Posterior cingulate gyrus (tissue), 11 donors: ENCODE measurements at regions not wholly inside any gene's neighbourhood (a gene's known extent, or its start where the extent isn't known, plus 50 kb on each side); places are given as distances from the start of the nearest gene placed in this dataset.
"Not testable (repeated sequence)": the region's sequence is repeated elsewhere in the genome, so short reads cannot be mapped to it uniquely, and the experiment has no call there.

Experiments used
- DNase-seq, 10 donors: peaks; one replicate each; pipeline versions ENCODE4 v3.0.0 to v3.0.0-alpha.2; 2020 to 2021; ENCODE audit warnings: mixed read lengths in 3 of 10
- intact Hi-C: fragments of 100-400 bp; cut with DNase I; formaldehyde crosslinking; loops from one replicate; pipeline ENCODE4 v1.15.1; 2023

DNA sequence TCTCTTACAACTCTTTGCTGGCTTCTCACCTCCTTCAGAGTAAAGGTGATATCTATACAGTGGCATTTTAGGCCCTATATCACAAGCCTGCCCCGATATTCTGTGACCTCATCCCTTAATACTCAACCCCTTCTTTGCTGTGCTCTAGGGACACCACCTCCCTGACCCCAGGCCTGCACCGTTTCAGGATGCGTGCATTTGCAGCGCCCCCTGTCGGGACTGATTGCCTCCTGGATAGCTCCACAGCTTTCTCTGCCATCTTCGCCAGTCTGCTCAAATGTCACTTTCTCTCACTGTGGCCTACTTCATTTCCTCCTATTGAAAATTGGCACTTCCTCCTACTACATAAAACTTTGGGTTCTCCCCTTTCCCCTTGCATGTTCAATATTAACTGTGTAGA, 289.6 kb downstream of the SOCS6 start:
- DNase-seq, result no peak
- intact Hi-C loops, result no loop called here

DNA sequence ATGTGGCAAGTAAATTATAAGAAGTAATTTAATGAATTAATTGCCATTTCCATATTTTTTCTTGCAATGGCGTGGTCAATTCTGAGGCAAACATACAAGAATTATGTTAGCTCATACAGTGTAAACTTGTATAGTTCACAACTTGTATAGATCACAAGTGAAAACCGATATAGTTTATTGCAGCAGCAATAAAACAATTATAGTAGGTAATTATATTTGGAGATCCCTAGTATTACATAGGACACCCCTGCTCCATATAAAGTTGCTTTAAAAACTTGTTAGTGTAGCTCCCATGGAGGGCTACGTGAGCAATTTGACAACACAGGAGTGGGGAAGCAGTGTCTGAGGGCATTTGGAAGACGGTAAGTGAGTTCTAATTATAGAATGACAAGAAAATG, 288.2 kb downstream of the SOCS6 start:
- no peak for DNase-seq
- intact Hi-C loops, result no loop called here

DNA sequence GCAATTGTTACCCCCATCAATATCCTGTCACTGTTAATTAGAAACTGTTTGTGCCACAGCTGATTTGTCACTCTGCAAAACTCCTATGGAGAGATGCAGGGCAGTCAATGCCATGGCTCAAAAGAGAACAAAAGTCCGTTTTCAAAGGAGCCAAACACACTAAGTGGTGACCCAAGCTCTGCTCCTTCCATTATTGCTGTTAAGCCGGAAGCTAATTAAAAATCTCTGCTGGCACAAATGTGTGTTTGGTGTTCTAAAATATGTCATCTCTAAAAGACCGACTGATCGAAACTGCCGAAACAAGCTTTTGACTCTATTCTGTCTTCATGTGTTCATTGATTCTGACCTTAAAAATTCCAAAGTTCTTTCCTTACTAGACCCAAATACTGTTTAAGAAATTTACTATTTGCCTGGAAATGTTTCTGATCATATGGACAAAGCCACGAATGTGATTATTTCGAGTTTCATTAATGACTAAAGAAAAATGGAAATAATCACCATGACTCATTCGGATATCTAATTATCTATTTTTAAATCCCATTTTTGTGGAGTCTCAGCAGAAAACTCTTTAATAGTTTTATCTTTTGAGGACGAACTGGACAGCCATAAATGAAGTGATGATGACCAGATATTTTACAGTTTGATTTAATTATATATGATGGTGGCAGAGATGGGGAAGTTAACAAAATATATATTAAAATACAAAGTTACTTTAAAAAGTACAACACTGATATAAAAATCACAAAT, 287.6 kb downstream of the SOCS6 start:
- intact Hi-C loops, result no loop called here
- DNase-seq, result no peak

DNA sequence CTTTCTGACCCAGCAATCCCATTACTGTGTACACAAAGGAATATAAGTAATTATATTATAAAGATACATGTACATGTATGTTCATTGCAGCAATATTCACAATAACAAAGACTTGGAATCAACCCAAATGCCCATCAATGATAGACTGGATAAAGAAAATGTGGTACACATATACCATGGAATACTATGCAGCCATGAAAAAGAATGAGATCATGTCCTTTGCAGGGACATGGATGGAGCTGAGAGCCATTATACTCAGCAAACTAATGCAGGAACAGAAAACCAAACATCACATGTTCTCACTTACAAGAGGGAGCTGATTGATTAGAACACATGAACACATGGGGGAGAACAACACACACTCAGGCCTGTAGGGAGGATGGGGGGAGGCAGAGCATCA, 286.1 kb downstream of the SOCS6 start:
- intact Hi-C loops, result not testable (repeated sequence)

DNA sequence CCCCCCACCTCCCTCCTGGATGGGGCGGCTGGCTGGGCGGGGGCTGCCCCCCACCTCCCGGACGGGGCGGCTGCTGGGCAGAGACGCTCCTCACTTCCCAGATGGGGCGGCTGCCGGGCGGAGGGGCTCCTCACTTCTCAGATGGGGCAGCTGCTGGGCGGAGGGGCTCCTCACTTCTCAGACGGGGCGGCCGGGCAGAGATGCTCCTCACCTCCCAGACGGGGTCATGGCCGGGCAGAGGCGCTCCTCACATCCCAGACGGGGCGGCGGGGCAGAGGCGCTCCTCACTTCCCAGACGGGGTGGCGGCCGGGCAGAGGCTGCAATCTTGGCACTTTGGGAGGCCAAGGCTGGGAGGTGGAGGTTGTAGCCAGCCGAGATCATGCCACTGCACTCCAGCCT, 280.8 kb downstream of the SOCS6 start:
- intact Hi-C loops, result not testable (repeated sequence)
- peak in 2 of 10 donors; percentile 58 to 75 for DNase-seq

More for the DNA sequence above, 286.1 kb downstream of the SOCS6 start:
- DNase-seq, result not testable (repeated sequence)

DNA sequence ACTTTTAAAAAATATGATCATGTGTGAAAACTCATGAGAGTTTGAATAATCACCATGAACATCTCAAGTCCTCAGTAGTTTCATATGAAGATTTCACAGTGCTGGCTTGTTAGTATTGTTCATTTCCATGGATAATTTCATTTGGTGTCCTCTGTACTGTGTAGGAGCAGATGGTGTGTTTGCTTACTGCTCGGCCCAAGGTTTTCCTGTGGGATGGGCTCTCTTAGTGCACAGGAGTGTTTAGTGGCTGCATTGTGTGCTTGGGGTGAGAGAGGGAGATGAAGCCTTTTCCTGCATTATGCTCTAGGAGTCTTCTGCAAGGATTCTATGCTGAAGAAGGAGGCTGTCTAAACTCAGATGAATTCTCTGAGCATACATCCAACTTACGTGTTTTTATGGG, 270.6 kb downstream of the SOCS6 start:
- DNase-seq, result no peak
- intact Hi-C loops, result no loop called here

DNA sequence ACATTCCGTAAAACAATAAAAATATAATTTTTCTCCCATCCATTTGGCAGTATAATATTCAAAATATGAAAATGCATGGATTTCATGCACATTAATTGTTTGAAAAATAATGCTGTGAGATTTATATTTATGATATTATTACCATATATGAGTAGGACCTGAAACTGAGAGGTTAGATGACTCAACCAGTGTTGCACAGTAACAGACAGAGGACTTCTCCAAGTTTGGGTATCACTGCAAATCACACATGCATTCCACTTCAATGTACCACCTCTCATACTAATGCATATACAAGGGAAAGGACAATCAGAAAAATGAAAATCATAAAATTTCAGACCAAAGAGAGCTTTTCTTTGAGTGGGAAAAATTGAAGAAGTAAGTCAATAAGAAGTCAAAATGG, 269.5 kb downstream of the SOCS6 start:
- intact Hi-C loops, result no loop called here
- no peak for DNase-seq

DNA sequence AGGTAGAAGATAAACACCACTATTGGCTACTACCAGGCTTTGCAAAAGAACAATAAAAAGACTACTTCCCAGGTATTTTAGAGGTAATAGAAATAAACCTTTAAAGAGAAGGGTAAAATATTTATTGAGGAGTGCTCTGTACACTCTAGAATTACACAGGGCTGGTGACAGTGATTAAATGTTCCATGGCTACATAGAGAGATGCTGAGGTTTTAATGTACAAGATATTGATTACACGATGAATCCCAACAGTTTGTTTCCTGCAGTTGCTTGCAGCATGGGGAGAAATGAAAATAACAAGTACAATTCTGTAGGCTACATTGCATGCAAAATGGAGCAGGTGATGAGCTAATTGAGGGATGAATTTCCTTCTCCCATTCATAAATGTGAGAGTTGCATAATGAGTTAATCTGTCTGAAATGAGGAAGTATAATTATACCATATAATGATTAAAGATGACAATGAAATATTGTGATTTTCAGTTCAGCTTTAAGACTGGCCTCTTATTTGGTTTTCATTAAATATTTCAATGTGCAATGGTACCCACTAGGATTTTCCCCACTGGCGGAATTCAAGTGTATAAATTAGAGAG, 266.1 kb downstream of the SOCS6 start:
- intact Hi-C loops, result no loop called here

DNA sequence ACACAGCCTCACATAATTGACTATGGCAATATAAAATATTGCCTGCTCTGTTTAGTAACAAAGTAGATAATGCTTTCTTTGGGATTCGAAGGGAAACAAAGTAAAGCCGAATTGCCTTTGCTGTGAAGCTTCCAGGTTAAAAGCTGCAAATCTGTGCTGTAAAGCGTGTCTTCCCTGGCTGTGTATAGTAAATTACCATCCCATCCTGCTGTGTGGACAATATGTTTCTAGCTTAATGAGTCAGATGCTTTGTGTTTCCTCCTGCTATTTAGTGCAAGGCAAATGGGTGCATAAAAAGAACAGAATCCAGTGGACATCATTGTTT, 265.1 kb downstream of the SOCS6 start:
- intact Hi-C loops, result no loop called here
- DNase-seq, result no peak

More for the DNA sequence above, 266.1 kb downstream of the SOCS6 start:
- DNase-seq, result no peak

DNA sequence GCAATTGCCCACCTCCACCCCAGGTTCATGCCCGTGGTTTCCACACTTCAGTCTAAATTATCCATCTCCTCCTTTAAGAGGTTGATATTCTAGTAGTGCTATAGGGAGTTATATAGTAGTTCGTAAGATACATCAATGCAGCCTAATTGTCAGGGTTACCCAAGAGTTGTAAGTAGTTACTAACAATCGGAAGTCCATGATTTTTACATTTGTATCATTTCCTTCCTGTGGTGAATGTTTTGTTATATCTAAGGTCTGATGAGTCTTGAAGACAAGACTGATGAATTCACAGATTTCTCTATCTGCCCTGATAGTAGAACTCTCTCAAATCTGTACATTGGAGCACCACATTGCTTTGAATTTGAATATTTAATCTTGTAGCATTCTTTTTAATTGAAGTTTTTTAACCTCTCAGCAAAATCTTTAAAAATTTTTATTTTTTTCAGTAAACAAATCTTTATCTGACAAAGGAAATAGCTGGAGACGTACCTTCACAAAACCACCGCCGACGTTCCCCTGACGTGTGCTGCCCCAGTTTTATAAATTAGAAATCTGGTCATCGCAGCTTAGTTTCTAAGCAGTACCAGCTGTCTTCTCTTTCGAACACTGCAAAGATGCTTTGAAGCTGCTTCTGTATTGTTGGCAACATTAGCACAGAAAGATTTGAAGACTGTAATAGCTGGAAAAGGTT, 264.5 kb downstream of the SOCS6 start:
- intact Hi-C loops, result no loop called here
- no peak for DNase-seq

DNA sequence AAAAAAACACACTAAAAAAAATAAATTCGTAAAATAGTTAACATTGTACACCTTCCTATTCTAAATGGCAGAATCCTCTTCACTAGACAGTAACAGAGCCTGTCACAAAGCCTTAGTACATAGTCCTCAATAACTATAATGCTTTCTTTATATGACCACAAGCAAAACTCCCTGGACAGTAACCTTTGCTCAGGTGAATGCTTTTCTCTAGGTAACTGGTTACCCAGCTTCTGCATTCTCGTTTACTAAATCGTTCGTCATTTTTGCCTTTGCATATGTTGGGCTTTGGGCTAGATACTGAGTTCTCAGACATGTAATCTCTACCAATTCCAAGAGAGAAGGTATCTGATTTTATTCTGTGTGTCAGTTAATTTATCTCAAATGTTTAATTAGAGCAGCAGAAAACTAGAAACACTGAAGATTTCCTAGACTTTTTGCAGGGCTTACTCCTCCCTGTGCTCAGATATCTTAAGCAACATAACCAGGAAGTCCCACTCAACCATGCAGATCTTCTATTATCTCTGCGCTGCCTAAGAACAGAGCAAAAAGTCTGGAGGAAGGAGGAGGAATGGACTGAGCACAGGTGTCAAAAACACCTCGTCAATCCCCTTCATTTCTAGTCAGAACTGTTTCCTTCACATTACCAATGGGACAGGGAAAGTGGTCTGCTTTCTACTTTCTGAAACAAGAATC, 247.7 kb downstream of the SOCS6 start:
- no peak for DNase-seq
- intact Hi-C loops, result no loop called here

DNA sequence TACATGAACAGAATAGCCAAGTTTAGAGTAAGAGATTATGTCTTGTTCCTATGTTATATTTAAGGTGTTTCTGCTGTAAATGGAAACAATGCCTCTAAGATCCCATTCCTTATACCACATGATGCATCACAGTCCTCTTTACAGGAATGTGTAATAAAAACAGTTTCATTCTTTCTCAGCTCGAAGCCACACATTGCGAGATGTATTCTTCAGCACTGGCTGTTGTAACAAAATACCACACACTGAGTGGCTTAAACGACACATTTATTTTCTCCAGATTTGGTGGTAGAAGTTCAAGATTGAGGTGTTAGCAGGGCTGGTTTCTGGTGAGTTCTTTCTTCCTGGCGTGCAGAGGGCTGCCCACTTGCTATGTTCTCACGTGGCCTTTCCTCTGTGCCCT, 246.2 kb downstream of the SOCS6 start:
- intact Hi-C loops, result no loop called here

DNA sequence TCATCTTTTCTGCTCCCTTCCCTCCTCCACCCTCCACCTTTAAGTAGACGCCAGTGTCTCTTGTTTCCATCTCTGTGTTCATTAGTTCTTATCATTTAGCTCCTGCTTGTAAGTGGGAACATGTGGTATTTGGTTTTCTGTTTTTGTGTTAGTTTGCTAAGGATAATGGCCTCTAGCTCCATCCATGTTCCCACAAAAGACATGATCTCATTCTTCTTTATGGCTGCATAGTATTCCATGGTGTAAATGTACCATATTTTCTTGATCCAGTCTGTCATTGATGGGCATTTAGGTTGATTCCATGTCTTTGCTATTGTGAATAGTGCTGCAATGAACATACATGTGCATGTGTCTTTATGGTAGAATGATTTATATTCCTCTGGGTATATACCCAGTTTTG, 236.5 kb downstream of the SOCS6 start:
- DNase-seq, intact Hi-C loops: not testable (repeated sequence)

More for the DNA sequence above, 246.2 kb downstream of the SOCS6 start:
- DNase-seq, result no peak

DNA sequence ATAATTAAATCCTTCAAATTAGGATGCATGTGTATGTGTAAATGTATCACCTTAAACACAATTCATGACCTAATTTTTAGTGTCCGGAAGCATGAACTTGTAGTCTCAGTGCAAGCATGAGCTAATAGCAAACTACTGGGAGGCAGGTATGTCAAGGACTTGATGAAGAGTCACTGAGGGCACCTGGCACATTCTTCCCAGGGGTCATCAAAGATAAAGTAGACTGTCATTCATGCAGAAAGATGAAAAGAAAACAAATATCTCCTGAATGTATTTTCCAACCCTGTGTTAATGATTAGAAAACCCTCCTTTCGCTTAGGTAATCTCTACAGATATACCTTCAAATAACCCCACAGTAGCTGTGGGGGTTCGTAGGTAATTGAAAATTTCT, 234.9 kb downstream of the SOCS6 start:
- no peak for DNase-seq
- intact Hi-C loops, result no loop called here

DNA sequence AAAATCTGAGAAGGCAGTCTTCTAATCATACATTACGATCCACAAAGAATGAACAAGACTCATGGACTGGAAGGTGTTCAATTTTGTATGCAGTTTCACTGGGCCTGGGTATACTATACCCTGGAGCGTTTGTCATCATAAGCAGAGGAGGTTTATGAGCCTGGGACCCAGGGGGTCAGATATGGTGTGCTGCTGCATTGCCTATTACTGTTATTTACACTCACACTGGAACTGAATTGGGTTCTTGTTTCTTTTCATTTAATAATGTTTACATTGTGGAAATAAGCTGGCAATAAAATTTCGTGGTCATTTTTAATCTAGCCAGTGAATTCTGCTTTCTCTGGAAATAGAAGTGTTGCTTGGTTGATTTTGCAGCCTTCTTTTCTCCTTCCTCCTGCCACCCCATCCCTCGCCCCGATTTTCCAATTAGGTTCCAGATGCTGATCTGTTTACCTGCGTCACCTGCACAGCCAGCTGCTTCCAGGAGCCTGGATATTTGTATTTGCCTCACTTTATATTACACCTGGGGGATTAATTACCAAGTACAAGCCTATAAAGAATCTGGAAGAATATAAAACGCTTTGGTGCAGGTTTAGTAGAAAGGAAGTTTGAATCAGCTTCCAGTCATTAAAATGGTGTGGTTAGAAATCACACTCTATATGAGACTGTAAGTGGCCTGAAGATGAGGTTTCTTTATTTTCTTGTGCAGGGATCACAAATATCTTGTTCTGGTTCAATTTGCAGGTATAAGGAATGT, 234.4 kb downstream of the SOCS6 start:
- DNase-seq, result no peak
- intact Hi-C loops, result no loop called here

DNA sequence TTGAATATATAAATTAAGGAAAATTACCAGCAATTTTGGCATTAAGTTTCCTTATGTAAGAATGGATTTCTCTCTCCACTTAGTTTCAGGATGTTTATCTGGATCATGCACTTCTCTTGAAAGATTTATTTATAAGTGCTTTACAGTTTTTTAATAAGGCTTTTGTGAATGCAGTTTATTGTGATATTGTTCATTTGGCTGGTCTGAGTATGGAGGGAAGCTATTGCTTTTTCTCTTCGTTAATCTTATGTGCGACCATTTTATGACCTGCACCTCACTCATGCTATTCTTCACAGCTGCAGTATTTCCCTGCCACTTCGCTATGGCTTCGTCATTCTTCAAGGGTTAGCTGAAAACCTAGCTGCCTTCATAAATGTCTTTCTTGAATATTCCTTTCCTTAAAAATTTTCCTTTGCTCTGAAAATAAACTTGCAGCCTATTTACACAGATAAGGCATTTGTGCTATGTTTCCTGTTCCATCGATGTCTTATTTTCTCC, 233.4 kb downstream of the SOCS6 start:
- intact Hi-C loops, result no loop called here
- no peak for DNase-seq

DNA sequence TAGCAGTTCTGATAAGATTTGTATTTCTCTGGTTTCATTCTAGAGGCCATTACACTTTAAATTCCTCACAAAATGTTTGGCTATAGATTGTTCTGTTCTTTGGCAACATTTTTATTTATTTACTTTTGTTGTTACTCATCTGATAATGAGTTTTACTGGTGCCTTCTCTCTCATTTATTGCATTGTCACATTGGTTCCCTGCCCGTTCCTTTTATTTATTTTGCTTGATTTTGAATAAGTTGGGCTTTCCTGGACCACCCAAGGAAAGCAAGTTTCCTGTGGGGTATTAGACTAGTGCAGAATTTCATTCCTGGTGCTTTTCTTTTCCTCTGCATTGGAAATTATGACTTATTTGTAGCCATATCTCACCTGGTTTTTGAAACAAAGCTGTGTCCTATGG, 232.0 kb downstream of the SOCS6 start:
- intact Hi-C loops, result no loop called here
- DNase-seq, result no peak

DNA sequence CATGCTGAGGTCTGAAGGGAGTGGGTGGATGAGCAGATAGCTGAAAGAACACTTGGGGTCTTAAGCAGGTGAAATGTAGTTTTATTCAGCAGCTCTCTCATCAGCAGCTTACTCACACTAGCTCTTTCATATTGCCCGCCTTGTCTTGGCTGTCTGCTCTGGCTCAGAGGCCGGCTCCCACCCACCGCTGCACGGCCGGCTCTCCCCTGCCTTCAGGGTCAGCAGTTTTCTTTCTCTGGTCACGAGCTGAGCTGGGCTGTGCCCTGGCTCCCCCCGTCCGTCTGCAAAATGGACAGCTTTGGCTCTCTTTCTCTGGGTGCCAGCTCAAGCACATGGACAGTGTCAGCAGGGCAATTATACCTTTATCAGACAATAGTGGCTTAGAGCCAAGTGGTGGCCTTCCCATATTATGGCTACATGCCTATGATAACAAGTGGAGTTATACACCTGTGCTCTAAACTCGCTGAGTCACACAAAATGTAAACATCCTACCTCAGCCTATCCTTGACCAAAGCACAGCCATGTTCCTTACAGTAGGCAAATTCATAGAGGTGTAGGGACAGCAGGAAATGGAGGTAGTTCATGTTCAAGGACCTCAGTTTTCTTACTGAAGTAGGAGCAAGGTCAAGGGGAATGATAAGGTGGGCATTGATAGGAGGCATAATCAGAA, 224.8 kb downstream of the SOCS6 start:
- DNase-seq, result peak in 1 of 10 donors; percentile 68
- intact Hi-C loops, result no loop called here

DNA sequence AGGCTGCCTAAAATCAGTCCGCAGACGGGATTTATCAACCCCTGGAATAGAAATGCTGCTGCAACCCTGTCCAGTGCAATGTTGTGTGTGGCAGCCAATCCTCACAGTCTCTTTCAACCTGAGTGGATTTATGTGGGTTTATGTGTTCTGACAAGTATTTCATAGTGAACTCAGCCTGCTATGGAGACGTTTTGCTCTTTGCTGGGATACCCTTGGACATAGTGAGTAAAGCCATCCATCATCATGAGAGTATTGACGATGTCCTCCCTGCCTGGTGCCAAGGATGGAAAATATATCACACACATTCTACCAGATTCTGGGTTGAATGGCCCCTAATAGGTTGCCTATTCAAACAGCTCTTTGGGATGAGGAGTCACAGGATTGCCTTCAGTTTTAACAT, 219.1 kb downstream of the SOCS6 start:
- intact Hi-C loops, result no loop called here
- no peak for DNase-seq

DNA sequence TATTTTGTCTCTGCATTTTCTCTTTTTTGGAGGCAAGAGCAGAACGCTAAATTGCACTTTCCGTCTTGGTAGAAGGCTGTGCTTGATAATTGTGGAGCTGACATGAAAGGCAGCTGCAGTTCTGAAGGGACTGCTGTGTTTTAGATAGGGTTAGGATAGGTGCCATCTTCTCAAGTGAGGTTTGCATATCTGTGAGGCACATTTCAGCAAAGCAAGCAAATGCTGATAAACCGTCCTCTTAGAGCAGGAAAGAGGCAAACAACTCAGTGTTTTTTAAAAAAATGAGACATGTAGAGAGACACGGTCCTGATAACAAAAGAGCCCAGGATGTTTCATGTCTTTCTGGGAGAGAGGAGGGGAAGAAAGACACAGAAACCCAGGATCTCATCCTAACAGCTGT, 217.7 kb downstream of the SOCS6 start:
- intact Hi-C loops, result no loop called here
- DNase-seq, result no peak
